NT2/D1 (cell line): ENCODE measurements at regions not wholly inside any gene's neighbourhood (a gene's known extent, or its start where the extent isn't known, plus 50 kb on each side); places are given as distances from the start of the nearest gene placed in this dataset.

Experiments used
- YY1 ChIP-seq: IDR thresholded peaks from 2 replicates; pipeline ENCODE4 v1.6.1; 2011; ENCODE audit not compliant: insufficient read length, insufficient read depth
- ZNF274 ChIP-seq: IDR thresholded peaks from 2 replicates; pipeline ENCODE4 v1.6.1; 2011; ENCODE audit warnings: mild to moderate bottlenecking, low read depth, low read length

DNA sequence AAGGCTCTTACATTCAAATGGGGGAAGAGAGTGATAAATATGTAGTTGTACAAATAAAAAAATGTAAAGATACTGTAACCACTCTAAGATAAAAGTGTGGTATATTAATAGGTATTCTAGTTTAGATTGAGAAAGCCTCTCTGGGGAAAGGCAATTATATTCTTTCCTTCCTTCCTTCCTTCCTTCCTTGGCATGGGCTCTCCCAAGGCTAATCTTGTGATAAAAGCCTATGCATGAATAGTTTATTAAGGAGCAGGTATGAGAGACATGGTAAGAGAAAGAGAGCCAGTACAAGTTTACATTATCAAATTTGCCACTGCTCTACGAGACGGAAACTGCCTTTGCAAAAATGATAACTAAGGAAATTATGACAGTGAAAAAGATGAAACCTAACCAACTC, 588.8 kb downstream of the PRELID2 start:
- TF ChIP-seq YY1: no peak
- no peak for TF ChIP-seq ZNF274
